Pulmonary artery endothelial cell (primary cell): ENCODE measurements at regions not wholly inside any gene's neighbourhood (a gene's known extent, or its start where the extent isn't known, plus 50 kb on each side); places are given as distances from the start of the nearest gene placed in this dataset.

Source experiments
- DNase-seq: peaks from one replicate; pipeline ENCODE4 v3.0.0-alpha.2; 2011; ENCODE audit warnings: low read depth, low spot score

- DNase-seq, result no peak
Observed at GRCh38 chr14:94995551-94995950, 161.8 kb downstream of the DICER1 start.

DNA sequence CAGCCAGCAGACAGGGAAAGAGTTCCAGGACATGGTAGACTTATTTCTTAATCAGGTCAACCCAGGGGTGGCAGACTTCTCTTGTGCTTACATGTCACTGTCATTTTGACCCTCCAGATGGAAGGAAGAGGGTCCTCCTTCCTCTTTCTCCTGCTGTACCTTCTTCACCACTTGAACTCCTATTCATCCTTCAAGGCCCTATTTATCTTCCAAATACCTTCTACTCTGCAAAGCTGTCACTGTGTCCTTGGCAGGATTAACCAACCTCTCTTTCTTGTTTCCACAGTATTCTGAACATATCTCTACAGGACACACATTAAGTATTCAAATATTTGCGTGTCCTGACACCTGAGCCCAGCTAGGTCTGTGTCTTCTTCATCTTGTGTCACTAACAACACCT lies 163.1 kb downstream of the DICER1 start:
- no peak for DNase-seq

- no peak for DNase-seq
Observed at GRCh38 chr14:94992046-94992445, 165.3 kb downstream of the DICER1 start.

GRCh38 chr14:94989946-94990345 lies 167.4 kb downstream of the DICER1 start:
- DNase-seq, result no peak

- DNase-seq, result no peak
Observed at GRCh38 chr14:94989417-94989816, 167.9 kb downstream of the DICER1 start.

GRCh38 chr14:94987409-94987808 lies 169.9 kb downstream of the DICER1 start:
- no peak for DNase-seq

- no peak for DNase-seq
Observed at GRCh38 chr14:94979891-94980290, 177.4 kb downstream of the DICER1 start.

DNA sequence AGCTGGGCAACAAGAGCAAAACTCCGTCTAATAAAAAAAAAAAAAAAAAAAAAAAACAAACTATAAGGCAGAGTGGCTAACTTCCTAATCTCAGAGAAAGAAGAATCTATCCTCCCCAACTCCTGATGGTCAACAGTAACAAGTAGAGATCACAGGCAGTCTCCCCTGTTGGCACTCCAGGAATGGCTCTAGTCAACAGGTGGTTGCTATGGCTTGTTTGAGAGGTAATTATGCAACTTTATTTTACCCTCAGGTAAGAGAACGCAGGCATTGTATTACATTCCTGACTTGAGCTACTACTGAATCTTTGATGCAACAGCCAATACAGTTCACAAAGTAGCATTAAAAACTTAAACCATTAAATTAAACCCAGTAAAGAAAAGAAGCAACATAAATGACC lies 180.3 kb downstream of the DICER1 start:
- no peak for DNase-seq

- DNase-seq, result no peak
Observed at GRCh38 chr14:94975366-94975765, 182.0 kb downstream of the DICER1 start.

- no peak for DNase-seq
Observed at GRCh38 chr14:94974893-94975292, 182.4 kb downstream of the DICER1 start.

GRCh38 chr14:94974422-94974821 lies 182.9 kb downstream of the DICER1 start:
- DNase-seq, result no peak

DNA sequence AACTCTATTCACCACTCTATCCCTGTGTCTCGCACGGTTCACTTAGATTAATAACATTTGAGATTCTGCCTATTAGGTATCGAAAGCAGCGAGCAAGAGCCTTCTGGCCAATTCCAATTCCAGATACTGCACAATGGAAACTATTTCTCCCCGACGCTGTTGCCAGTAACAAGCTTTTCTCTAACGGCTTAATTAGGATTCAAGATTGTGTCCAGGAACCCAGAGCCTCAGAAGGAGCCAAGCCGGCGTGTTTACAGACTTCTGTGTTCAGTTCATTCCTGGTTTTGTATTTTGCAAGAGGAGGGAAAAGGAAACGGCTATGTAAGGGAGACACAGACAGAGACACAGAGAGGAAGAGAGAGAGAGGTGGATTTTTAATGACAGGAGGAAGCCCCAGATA lies 185.6 kb downstream of the DICER1 start:
- no peak for DNase-seq

DNA sequence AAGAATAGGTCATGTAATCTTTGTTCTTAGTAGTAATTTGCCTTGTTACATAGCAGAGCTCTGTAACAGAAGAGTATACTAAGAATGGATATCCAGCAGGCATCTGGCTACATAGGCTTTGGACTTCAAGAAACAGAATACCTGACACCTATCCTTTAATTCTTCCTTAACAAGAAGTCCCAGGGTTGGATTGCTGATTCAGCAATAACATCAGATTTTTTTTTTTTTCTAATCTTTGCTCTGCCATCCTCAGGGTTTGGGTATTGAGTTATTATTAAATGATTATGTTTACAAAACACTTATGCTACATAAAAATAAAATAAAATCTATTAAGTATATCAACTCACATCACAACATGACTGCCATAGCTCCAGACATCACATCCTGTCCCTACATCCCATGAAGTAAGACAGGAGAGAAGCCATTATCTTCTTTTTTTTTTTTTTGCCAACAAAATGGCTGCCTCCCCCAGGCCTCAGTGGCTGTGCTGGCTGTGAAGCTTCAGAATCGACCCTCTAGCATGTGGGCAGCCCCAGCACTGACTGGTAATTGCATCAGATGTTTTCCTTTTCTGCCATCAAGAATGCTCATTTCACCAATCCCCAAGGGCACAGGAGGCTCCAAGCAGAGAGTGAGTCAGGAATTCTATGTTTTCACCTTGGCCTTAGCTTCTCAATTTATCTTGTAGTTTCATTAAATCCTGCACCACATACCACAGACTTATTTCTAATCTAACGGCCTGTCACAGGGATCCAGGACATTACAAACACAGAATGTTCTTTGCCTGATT lies 186.2 kb downstream of the DICER1 start:
- no peak for DNase-seq

GRCh38 chr14:94969766-94970165 lies 187.6 kb downstream of the DICER1 start:
- DNase-seq, result no peak

- no peak for DNase-seq
Observed at GRCh38 chr14:94966868-94967267, 190.5 kb downstream of the DICER1 start.

- DNase-seq, result no peak
Observed at GRCh38 chr14:94966344-94966743, 191.0 kb downstream of the DICER1 start.

DNA sequence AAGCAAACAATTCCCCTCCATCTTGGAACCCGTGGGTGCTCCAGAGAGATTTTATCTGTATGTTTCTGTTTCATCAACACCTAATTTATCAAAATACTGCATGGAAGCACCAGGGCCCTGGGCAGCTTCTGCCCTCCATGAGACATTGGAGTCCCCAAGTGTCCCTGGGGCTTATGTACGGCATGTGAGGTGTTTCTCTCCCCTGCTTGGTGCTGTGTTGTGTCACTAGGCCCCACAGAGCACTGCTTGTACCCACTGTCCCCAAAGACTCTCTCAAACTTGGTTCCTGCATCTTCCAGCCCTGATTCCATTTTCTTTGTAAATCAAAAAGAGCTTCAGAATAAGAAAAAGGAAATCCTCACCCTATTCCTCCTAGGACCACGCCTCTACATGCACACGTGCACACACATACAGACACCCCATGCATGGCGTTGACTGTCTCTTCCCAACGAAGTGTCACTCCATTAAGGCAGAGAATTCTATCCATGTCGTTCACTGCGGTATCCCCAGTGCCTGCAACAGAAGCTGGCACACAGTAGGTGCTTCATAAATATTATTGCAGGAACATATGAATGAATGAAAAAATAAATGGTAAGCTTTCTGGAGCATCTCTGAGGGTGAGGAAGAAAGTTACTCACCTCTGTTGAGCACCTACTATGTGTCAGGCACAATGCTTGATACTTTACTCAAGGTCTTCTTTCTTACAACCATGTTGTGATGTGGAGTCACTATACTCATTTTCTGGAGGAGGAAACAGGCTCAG lies 191.6 kb downstream of the DICER1 start:
- no peak for DNase-seq

DNA sequence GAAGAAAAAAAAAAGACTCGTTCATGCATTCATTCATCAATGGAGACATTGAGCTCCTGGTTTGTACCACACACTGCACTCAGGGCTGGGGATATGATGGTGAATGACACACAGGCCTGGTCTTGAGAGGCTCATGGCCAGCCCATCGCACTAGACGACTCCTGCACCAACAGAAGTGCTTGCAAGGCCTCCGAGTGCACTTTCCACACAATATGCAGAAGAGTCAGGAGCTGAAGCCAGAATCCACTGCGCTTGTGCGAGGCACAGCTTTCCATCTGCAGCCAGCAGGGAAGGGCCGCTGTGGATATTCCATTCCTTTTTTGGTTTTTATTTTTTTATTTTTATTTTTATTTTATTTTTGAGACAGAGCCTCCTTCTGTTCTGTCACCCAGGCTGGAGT lies 192.4 kb downstream of the DICER1 start:
- DNase-seq, result no peak

DNA sequence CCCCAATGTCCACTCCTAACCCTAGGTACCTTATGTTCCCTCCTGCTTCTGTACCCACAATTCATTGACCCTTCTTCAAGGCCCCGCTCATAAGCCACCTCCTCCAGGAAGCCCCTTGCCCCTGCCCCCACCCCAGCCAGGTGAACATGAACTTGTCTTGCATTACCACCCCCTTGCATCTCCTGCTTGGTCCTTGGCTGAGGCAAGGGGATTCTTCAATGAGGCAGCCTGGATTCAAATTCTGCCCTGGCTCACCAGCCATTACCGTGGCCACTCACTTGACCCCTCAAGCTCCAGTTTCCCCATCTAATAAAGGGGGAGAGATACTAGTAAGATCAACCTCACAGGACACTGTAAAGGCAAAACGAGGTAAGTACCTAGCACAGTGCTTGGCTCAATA lies 193.1 kb downstream of the DICER1 start:
- no peak for DNase-seq

GRCh38 chr14:94963051-94963450 lies 193.1 kb upstream of the GSC start:
- no peak for DNase-seq

- DNase-seq, result no peak
Observed at GRCh38 chr14:94962166-94962575, 192.3 kb upstream of the GSC start.

DNA sequence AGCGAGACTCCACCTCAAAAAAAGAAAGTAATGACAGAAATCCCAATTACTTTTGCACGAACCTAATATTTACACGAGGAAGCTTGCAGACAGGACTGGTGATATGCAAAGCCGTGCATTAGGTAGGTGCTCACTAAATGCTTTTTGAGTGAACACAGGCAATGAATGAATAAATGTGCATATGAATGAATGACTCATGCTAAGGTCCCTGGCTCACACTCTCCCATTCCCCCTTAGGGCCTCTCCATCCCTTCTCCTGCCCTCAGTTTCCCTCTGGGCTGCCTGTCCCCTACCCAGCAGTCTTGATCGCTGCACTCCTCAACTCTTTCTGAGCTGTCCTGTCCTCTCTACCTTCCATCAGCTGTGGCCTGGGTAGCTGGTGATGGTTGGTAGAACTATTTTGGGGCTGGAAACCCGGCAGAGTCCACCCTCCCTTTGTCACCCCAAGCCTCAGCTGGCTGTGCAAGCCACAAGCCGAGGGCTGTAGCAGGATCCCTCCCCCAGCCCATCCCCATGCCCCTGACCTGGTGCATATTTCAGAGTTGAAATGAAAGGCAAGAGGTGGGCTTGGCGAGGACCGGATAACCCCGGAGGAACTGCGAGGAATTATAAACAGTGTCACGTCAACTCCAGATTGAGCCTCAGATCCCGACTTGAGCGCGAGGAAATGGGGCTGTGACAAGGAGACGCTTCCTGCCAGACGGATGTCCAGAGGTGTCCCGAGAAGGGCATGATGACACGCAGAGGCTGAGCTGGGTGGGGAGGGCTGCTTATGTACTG lies 191.7 kb upstream of the GSC start:
- DNase-seq, result no peak
